ENCODE measurements at regions not wholly inside any gene's neighbourhood (a gene's known extent, or its start where the extent isn't known, plus 50 kb on each side); places are given as distances from the start of the nearest gene placed in this dataset.

DNA sequence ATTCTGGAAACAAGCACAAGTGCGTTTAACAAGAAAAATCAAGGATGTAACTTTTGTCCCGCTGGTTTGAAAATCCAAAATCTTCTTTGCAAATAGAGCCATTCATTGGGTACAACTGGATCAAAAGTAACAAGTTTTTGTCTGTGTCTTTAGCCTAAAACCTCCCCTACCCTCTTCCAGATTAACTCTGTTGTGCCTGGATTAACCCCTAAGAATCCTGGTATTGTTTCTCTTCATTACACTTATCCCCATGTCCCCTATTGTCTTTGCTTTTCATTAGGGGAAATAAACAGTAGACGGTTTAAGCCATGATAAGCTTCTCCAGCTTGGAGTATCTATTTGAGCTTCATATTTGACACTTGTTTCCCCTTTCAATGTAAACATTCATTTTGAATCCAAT, 242.1 kb upstream of the ARGLU1 start:
- TF ChIP-seq EP300 (IDR thresholded peaks at IDR 0.05; ENCODE audit: borderline replicate concordance in 1 of 2, low read depth in 1 of 2, low read length in 1 of 2), result no peak
- TF ChIP-seq, protein P1, sequence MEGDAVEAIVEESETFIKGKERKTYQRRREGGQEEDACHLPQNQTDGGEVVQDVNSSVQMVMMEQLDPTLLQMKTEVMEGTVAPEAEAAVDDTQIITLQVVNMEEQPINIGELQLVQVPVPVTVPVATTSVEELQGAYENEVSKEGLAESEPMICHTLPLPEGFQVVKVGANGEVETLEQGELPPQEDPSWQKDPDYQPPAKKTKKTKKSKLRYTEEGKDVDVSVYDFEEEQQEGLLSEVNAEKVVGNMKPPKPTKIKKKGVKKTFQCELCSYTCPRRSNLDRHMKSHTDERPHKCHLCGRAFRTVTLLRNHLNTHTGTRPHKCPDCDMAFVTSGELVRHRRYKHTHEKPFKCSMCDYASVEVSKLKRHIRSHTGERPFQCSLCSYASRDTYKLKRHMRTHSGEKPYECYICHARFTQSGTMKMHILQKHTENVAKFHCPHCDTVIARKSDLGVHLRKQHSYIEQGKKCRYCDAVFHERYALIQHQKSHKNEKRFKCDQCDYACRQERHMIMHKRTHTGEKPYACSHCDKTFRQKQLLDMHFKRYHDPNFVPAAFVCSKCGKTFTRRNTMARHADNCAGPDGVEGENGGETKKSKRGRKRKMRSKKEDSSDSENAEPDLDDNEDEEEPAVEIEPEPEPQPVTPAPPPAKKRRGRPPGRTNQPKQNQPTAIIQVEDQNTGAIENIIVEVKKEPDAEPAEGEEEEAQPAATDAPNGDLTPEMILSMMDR (IDR thresholded peaks at IDR 0.05), result no peak
- TF ChIP-seq, protein P2, sequence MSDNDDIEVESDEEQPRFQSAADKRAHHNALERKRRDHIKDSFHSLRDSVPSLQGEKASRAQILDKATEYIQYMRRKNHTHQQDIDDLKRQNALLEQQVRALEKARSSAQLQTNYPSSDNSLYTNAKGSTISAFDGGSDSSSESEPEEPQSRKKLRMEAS (IDR thresholded peaks at IDR 0.05; ENCODE audit: low read depth), result no peak
- no peak for TF ChIP-seq TCF12 (IDR thresholded peaks at IDR 0.05)
- TF ChIP-seq RCOR1 (IDR thresholded peaks at IDR 0.05; ENCODE audit: low read length), result no peak
- TF ChIP-seq MXI1 (IDR thresholded peaks at IDR 0.05; ENCODE audit: low read depth, low read length), result no peak
- no peak for TF ChIP-seq SIN3A (IDR thresholded peaks at IDR 0.05; ENCODE audit: borderline replicate concordance, low read depth, low read length)
- no peak for TF ChIP-seq POLR2AphosphoS5 (IDR thresholded peaks at IDR 0.05; ENCODE audit: low read depth, low read length)
- TF ChIP-seq ELF1 (IDR thresholded peaks at IDR 0.05), result no peak
